Prostate gland (tissue), 2 donors: ENCODE measurements at regions not wholly inside any gene's neighbourhood (a gene's known extent, or its start where the extent isn't known, plus 50 kb on each side); places are given as distances from the start of the nearest gene placed in this dataset.

Source experiments
- CTCF ChIP-seq, 4 experiments: fragments of 200-600 bp in 2 of 4; fragments of 450-650 bp in 2 of 4; sonication (generic) in 2 of 4; IDR thresholded peaks; 1 replicate in 3 of 4; 2 replicates in 1 of 4; pipeline ENCODE4 v1.5.1; 2016 to 2019; ENCODE audit warnings: antibody characterized with exemption in 4 of 4, mild to moderate bottlenecking in 2 of 4, moderate library complexity in 2 of 4
- POLR2A ChIP-seq: fragments of 450-650 bp; IDR thresholded peaks from one replicate; pipeline ENCODE4 v1.6.1; 2016; ENCODE audit warnings: antibody characterized with exemption, mild to moderate bottlenecking
- POLR2AphosphoS5 ChIP-seq: sonication (generic); formaldehyde crosslinking; IDR thresholded peaks from one replicate; pipeline ENCODE4 v1.6.1; 2017; ENCODE audit warnings: antibody characterized with exemption

GRCh38 chr3:22101351-22101750, 350.3 kb upstream of the ZNF385D start:
- TF ChIP-seq CTCF (IDR thresholded peaks at IDR 0.05) (no peak), POLR2A (no peak), POLR2AphosphoS5 (no peak)
